HG03139 (cell line): ENCODE measurements at regions not wholly inside any gene's neighbourhood (a gene's known extent, or its start where the extent isn't known, plus 50 kb on each side); places are given as distances from the start of the nearest gene placed in this dataset.
"Not testable (repeated sequence)": the region's sequence is repeated elsewhere in the genome, so short reads cannot be mapped to it uniquely, and the experiment has no call there.

Experiments
- ATAC-seq: cut with Tn5 transposase; IDR thresholded peaks from one replicate; pipeline ENCODE4 v1.9.1; 2021; ENCODE audit not compliant: unreplicated experiment

DNA sequence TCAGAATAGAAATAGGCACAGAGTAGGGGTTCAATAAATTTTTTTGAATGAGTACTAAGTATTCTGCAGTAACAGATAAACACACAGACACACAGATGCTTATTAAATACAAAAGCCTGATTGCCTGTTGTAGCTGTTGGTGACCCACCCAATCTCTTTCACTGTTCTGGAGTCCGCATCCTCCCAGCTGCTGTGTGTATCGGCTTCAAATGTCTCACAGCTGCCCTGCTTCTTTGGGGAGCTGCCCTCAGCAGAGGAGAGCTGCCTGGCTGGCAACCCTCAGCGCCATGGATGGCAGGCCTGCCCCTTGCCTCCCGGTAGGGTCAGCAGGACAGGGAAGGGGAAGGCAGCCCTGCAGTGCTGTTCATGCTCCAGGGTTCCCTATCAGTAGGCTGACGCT is 50.5 kb upstream of the PRNP start:
- no peak for ATAC-seq

DNA sequence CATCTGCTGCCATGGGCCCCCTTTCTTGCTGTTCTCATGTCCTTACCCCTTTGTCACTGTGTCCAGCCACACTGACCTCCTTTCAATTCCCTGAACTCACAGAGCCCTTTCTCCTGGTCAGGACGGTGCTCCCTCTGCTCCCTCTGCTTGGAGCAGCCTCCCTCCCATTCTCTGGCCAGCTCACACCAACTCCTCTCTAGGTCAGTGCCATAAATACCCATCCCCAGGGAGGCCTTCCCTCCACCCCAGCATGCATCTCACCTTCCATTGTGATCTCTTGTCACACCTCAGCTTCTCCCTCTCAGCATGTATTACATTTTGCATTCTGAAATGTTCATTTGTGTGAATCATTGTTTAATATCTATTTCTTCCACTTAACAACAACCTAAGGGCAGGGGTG is 50.9 kb upstream of the PRNP start:
- ATAC-seq: no peak

DNA sequence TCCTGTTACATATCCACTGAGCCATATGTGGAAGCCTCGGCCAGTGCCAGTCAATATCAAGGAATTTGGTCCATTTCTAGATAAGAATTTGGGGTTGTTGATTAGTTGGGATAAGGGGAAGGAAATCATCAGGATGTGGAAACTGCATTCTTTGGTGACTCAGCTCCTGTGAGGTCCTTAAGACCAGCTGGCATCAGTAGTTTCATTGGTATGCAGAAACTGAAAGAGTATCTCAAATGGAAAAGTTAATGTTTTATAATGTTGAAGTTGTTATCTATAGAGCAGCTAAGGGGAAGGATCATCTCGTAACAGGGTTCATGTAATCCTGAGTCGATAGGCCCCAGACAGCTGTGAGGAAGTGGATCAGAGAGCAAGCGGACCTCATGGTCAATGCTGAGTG is 52.5 kb upstream of the PRNP start:
- ATAC-seq: no peak

DNA sequence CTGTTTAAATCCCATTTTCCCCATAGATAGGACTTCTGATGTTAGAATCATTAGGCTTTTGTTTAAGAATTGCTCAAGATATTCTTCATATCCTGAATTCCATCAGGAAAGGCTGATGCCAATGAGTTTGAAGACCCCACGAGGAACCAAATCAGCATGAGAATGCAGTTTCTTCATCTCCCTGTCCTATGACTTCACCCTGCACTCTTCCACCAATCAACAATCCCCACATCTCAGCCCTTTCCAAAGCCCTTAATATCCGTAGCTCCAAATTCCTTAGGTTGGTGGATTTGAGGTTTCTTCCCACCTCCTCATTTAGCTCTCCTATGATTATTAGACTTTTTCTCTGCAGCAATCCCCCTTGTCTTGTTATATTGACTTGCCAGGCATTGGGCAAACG is 52.9 kb upstream of the PRNP start:
- no peak for ATAC-seq

DNA sequence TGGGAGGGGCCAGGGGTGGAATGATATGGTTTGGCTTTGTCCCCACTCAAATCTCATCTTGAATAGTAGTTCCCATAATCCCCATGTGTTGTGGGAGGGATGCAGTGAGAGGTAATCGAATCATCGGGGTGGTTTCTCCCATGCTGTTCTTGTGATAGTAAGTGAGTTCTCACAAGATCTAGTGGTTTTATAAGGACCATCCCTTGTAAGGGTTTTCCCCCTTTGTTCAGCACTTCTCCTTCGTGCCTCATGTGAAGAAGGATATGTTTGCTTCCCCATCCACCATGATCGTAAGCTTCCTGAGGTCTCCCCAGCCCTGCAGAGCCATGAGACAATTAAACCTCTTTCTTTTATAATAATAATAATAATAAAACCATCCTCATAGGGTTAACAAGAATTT is 53.4 kb upstream of the PRNP start:
- no peak for ATAC-seq

DNA sequence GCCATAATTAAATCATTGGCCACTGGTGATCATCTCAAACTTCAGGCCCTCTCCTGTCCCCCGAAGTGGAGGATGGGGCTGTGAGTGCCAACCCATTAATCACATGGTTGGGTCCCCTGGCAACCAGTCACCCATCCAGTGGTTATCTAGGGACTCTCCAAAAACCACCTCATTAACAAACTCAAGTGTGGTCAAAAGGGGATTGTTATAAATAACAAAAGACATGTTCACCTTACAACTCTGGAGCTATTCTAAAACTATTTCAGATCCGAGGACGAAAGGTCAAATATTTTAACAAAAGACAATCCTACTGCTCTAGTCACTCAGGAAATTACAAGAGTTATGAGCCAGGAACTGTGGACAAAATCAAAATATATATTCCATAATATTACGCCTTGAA is 60.0 kb upstream of the PRNP start:
- ATAC-seq: no peak

- ATAC-seq: no peak
Observed at GRCh38 chr20:4625687-4626086, 60.6 kb upstream of the PRNP start.

- not testable (repeated sequence) for ATAC-seq
Observed at GRCh38 chr20:4624675-4625336, 61.5 kb upstream of the PRNP start.

DNA sequence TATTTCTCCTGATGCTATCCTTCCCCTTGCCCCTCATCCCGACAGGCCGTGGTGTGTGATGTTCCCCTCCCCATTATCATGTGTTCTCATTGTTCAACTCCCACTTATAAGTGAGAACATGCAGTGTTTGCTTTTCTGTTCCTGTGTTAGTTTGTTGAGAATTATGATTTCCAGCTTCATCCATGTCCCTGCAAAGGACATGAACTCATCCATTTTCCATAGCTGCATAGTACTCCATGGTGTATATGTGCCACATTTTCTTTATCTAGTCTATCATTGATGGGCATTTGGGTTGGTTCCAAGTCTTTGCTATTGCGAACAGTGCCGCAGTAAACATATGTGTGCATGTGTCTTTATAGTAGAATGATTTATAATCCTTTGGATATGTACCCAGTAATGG is 67.1 kb upstream of the PRNP start:
- not testable (repeated sequence) for ATAC-seq

- ATAC-seq: no peak
Observed at GRCh38 chr20:4617484-4617883, 68.8 kb upstream of the PRNP start.

- no peak for ATAC-seq
Observed at GRCh38 chr20:4617019-4617418, 69.2 kb upstream of the PRNP start.

DNA sequence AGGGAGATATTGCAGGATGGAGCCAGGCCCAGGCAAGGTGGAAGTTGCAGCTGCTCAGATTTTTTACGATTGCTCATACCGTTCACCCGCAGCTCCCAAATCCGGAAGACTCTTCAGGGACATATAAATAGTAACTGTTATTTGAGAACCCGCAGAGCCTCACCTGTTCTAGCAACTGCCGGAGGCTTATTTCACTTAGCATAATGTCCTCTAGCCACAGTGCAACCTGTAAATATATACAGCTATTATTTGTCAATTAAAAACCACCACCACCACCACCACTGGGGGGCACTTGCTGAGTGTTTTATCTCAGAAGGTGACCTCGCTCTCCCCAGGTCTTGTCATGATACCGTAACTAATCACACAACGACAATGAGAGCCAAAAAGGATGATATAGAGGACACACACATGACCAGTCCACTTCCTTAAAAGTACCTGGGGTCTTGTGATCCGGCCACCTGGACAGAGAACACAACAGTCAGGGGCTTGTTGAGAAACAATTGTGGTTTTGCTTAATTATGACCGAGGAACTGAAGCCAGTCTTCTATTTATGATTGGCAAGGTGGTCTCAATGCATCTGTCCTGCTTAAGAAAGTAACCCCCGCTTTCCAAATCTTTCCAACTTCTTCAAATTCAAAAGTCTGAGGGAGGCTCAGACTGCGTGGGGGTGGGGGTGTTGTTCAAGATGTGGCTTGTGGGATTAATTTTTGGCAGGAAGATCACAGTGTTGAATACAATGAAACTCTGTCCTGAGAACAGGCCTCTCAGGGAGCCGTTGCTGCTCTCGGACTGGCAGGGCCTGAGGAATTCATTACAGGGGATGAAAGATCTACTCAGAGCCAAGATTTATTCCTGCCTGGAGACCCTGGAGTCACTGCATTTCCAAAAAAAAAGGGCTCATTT is 72.3 kb upstream of the PRNP start:
- ATAC-seq: no peak

DNA sequence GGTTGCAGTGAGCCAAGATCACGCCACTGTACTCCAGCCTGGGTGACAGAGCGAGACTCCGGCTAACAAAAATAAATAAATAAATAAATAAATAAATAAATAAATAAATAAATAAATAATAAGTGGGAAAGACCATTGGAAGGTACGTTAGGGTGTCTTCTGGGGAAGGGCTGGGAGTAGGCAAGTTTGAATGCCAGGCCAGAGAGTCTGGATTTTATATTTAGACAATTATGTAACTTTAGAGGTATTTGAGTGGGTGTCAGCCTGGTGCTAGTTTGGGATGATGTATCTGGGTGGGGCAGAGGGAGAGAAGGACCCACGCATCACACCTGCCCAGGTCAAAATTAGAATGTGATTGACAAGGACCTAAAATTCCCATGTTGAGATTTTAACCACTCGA is 73.1 kb upstream of the PRNP start:
- no peak for ATAC-seq

GRCh38 chr20:4610871-4611270 is 75.4 kb upstream of the PRNP start:
- ATAC-seq: no peak

DNA sequence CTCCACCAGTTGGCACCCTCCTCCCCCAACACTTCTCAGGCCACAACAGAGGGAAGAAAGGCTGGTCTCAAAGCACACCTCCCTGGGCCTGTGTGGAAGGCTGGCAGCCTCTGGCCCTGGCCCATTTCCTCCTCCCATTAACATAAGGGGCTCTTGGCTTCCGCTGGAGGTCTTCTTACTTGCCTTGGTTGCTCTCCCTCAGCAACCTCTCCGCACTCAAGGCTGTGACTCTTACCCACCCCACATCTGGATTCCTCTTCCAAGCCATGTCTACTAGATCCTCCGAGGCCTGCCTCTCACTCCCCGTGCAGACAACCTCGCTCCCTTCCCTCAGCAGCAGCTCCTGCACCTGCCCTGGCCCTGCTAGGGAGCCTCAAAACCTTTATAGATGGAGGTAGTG is 76.7 kb upstream of the PRNP start:
- ATAC-seq: no peak

GRCh38 chr20:4608861-4609260 is 77.4 kb upstream of the PRNP start:
- no peak for ATAC-seq

- ATAC-seq: no peak
Observed at GRCh38 chr20:4607287-4607713, 79.0 kb upstream of the PRNP start.

GRCh38 chr20:4606051-4606450 is 80.2 kb upstream of the PRNP start:
- no peak for ATAC-seq

DNA sequence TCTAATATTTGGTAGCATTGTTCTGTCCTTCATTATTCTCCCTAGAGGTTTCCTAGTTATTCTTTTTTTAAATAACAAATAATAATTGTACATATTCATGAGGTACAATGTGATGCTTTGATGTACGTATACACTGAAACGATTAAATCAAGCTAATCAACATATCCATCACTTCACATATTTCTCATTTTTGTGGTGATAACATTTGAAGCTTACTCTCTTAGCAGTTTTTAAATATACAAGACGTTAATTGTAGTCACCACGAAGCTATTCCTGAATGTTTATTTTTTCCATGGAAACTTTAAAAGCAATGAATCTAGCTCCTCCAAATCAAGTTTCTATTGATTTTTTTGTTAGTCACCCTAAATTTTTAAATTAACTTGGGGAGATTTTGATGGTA is 81.1 kb upstream of the PRNP start:
- no peak for ATAC-seq

GRCh38 chr20:4604580-4604979 is 81.7 kb upstream of the PRNP start:
- no peak for ATAC-seq

DNA sequence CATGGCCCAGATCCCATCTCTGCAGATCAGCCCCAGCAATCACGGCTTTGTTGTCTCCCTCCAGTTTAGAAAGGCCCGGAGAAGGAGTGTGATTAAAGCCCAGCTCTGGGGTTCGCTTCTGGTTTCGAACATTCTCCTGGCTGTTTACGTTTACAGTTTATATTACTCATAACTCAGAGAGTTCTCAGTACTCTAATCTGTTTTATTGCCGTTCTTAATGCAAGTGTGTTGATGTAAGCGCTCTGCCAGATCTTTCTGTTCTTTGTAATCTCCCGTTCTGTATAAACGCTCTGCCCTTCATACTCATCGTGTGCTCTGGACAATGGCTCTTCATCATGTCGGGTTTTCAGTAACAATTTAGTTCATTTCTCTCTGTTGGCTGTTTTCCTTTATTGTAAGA is 82.5 kb upstream of the PRNP start:
- no peak for ATAC-seq

- no peak for ATAC-seq
Observed at GRCh38 chr20:4602297-4602631, 84.0 kb upstream of the PRNP start.
